Right lobe of liver (tissue), 6 donors: ENCODE measurements at regions not wholly inside any gene's neighbourhood (a gene's known extent, or its start where the extent isn't known, plus 50 kb on each side); places are given as distances from the start of the nearest gene placed in this dataset.

Experiments used
- ATAC-seq, 4 donors: fragments of 200-7000 bp; cut with Tn5 transposase; one replicate each; pipeline ENCODE4 v1.9.1; 2020; ENCODE audit warnings: mild to moderate bottlenecking in 4 of 4, moderate library complexity in 4 of 4
- DNase-seq, 3 donors: peaks; one replicate each; pipeline ENCODE4 v3.0.0-alpha.2; 2020
- H3K27ac ChIP-seq, 3 donors: fragments of 200-600 bp; one replicate each; pipeline ENCODE4 v1.8.0; 2022
- H3K27me3 ChIP-seq, 2 donors: fragments of 200-600 bp; one replicate each; pipeline ENCODE4 v1.8.0; 2022
- H3K36me3 ChIP-seq, 4 donors: fragments of 200-600 bp; sonication (generic) in 1 of 4; one replicate each; pipeline versions ENCODE4 v1.5.1 to v1.8.0; 2017 to 2022; ENCODE audit warnings: control low read depth in 1 of 4
- H3K4me1 ChIP-seq, 4 donors: fragments of 200-600 bp; sonication (generic) in 1 of 4; one replicate each; pipeline versions ENCODE4 v1.5.1 to v1.8.0; 2017 to 2022; ENCODE audit warnings: control low read depth in 1 of 4
- H3K4me3 ChIP-seq, 3 donors: fragments of 200-600 bp; one replicate each; pipeline ENCODE4 v1.8.0; 2022
- H3K9me3 ChIP-seq, 4 donors: fragments of 200-600 bp; sonication (generic) in 1 of 4; one replicate each; pipeline versions ENCODE4 v1.5.1 to v1.8.0; 2017 to 2022; ENCODE audit warnings: control low read depth in 1 of 4
- CTCF ChIP-seq, 4 donors: fragments of 200-600 bp in 3 of 4; fragments of 450-650 bp in 1 of 4; IDR thresholded peaks; one replicate each; pipeline versions ENCODE4 v1.5.1 to v1.8.0; 2016 to 2022; ENCODE audit warnings: antibody characterized with exemption in 4 of 4, mild to moderate bottlenecking in 2 of 4
- POLR2A ChIP-seq: fragments of 450-650 bp; IDR thresholded peaks from one replicate; pipeline ENCODE4 v1.6.1; 2017; ENCODE audit warnings: antibody characterized with exemption, mild to moderate bottlenecking
- WGBS: methylation state at CpG from one replicate; pipeline ENCODE4 v1.1.6; 2018; ENCODE audit warnings: low coverage, low lambda C conversion rate; ENCODE audit not compliant: insufficient coverage; ENCODE audit errors: missing lambda C conversion rate; 5-methylcytosine and 5-hydroxymethylcytosine counted together
- intact Hi-C, 2 donors: fragments of 100-400 bp; cut with DNase I; formaldehyde crosslinking; loops; one replicate each; pipeline versions ENCODE4 v1.11.2 to v1.14.1; 2022
- donor health status: DM: no; HTN: yes; CAD: no.
- donor health status: DM: no; HTN: no; CAD: no.
- donor health status: DM: no; HTN: no; CAD: no.
- donor health status: DM: no; HTN: yes; CAD: no.
- donor health status: DM: no; HTN: yes; CAD: no.

GRCh38 chr5:17076272-17076671, 140.2 kb upstream of the MYO10 start:
- Histone ChIP-seq H3K27ac (no peak overlapping the region), H3K9me3 (no peaks in the 10 kb centered on the region), H3K36me3 (no peaks in the 10 kb centered on the region), H3K27me3 (no peaks in the 10 kb centered on the region), H3K4me3 (no peak overlapping the region), H3K4me1 (no peaks in the 10 kb centered on the region)
- WGBS = 50% methylated on average over 2 of the region's 2 CpGs
- intact Hi-C loops = no loop called here
- DNase-seq (no peak), ATAC-seq (no peak)
- TF ChIP-seq CTCF (IDR thresholded peaks at IDR 0.05) (no peak), POLR2A (no peak)

- no peak for TF ChIP-seq CTCF (IDR thresholded peaks at IDR 0.05)
- TF ChIP-seq POLR2A = no peak
- ATAC-seq (peak in 2 of 4 donors; percentile 33 to 68), DNase-seq (no peak)
- intact Hi-C loops = no loop called here
- H3K36me3 ChIP-seq = no peaks in the 10 kb centered on the region
- peak overlapping the region in 1 of 3 donors; percentile 34 for H3K27ac ChIP-seq
- no peaks in the 10 kb centered on the region for H3K9me3 ChIP-seq
- H3K4me1 ChIP-seq = no peaks in the 10 kb centered on the region
- WGBS = 57% methylated on average over 11 of the region's 11 CpGs
- no peaks in the 10 kb centered on the region for H3K27me3 ChIP-seq
- no peak overlapping the region for H3K4me3 ChIP-seq
Observed at GRCh38 chr5:17077440-17078233, 139.8 kb upstream of the BASP1 start.

DNA sequence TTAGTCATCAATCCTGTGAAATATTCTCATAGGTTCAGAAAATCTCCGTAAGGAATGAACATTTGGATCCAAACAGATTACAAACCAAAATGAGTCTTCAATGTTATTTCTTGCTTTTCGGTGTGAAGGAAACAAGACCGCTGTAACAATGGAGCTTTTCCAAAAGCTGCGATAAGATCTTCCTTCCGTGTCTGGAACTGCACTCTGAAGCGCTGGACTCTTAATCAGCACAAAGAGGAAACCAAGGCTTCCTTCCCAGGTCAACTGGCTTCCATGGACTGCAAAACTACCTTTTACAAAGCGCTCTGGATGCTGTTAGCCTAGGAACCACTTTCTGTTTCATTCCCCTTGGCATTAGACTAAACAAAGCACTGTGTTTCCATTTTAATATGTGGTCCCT, 137.9 kb upstream of the BASP1 start:
- peak; percentile 61 to 88 (median 82) for ATAC-seq
- Histone ChIP-seq H3K36me3 (no peaks in the 10 kb centered on the region), H3K4me1 (no peaks in the 10 kb centered on the region), H3K9me3 (no peaks in the 10 kb centered on the region), H3K4me3 (no peak overlapping the region), H3K27me3 (no peaks in the 10 kb centered on the region), H3K27ac (no peak overlapping the region)
- TF ChIP-seq POLR2A = no peak
- no peak for TF ChIP-seq CTCF (IDR thresholded peaks at IDR 0.05)
- intact Hi-C loops = no loop called here
- no peak for DNase-seq
- 41% methylated on average over 6 of the region's 7 CpGs for WGBS

DNA sequence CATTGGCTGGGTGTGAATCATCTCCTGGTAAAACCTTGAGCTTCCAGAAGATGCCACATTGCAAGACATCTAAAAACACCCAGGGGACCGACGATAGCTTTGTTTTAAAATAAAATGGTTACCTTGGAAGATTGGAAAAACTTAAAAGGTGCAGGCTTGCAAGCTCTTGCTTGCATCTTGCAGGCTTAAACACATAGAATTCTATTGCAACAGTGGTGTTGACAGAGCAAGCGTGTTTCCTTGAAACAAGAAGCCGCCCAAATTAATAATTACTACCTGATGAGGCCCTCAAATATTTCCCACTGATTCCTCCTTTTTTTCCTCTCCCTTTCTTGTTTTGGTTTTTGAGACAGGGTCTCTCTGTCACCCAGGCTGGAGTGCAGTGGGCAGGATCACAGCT, 137.1 kb upstream of the BASP1 start:
- no peak for ATAC-seq
- Histone ChIP-seq H3K27ac (no peak overlapping the region), H3K27me3 (no peaks in the 10 kb centered on the region), H3K36me3 (no peaks in the 10 kb centered on the region), H3K9me3 (no peaks in the 10 kb centered on the region), H3K4me3 (no peak overlapping the region), H3K4me1 (no peaks in the 10 kb centered on the region)
- TF ChIP-seq POLR2A (no peak), CTCF (IDR thresholded peaks at IDR 0.05) (no peak)
- intact Hi-C loops = no loop called here
- DNase-seq = no peak
- 68% methylated on average over 4 of the region's 4 CpGs for WGBS
